ENCODE measurements at regions not wholly inside any gene's neighbourhood (a gene's known extent, or its start where the extent isn't known, plus 50 kb on each side); places are given as distances from the start of the nearest gene placed in this dataset.

DNA sequence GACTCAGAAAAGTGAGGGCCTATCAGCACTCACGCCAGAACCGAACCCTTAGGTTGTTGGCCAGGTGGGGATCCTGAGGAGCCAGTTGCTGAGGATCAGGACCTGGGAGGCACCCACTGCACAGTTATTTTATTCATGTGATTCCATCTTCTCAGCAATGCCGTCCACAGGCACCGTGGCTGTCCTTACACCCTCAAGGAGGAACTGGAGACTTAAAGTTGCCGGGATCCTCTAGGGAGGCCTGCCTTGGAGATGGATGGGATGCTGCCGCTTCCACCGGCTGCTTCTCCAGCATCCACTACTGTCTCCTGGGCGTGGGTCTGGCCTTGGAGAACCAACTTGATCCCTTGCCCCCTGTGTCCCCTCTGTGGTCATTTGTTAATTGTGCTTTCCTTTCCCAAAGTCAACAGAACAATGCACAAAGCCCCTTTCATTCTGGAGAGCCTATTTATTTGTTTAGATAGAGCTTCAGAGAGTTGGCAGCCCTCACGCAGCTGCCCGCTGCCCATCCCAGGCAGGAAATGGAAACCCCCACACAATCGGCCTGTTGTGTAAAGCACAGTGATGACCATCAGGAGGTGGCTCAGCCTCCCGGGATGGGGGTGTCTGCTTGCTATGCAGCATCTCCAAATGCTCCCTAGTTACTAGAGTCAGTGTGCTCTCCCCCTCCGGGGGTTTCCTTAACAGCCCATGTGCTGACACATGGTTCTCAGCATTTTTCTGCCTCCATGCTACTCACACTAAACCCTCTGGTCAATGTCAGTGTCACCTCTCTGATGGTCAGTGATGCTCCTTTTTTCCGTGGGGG, 52.9 kb upstream of the IGFBP3 start:
- Mint-ChIP-seq H3K9me3 (ENCODE audit: unreplicated experiment) (no peaks in the 10 kb centered on the region), H3K36me3 (ENCODE audit: insufficient read depth, unreplicated experiment) (no peaks in the 10 kb centered on the region), H3K4me3 (ENCODE audit: unreplicated experiment) (no peak overlapping the region), H3K4me1 (ENCODE audit: insufficient read depth, unreplicated experiment) (peaks cover 19% of the 10 kb centered on the region), H3K27ac (ENCODE audit: low read depth, unreplicated experiment) (no peak overlapping the region), H3K27me3 (ENCODE audit: insufficient read depth, unreplicated experiment) (no peaks in the 10 kb centered on the region)
- ChIA-PET CTCF (interaction anchor here (0.9 kb wide), 1 partner anchor 50 kb away, joined by 3 read pairs; no protein-coding TSS in a partner anchor), POLR2A (interaction anchor here (0.6 kb wide), 1 partner anchor 12 kb away, joined by 3 read pairs; no protein-coding TSS in a partner anchor)
- no peak for DNase-seq (ENCODE audit: unreplicated experiment)
- intact Hi-C loops (cut with micrococcal nuclease): no loop called here
- TF ChIP-seq, protein P1, sequence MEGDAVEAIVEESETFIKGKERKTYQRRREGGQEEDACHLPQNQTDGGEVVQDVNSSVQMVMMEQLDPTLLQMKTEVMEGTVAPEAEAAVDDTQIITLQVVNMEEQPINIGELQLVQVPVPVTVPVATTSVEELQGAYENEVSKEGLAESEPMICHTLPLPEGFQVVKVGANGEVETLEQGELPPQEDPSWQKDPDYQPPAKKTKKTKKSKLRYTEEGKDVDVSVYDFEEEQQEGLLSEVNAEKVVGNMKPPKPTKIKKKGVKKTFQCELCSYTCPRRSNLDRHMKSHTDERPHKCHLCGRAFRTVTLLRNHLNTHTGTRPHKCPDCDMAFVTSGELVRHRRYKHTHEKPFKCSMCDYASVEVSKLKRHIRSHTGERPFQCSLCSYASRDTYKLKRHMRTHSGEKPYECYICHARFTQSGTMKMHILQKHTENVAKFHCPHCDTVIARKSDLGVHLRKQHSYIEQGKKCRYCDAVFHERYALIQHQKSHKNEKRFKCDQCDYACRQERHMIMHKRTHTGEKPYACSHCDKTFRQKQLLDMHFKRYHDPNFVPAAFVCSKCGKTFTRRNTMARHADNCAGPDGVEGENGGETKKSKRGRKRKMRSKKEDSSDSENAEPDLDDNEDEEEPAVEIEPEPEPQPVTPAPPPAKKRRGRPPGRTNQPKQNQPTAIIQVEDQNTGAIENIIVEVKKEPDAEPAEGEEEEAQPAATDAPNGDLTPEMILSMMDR (IDR thresholded peaks at IDR 0.05; ENCODE audit: unreplicated experiment): no peak
- BruUV-seq (replicated peaks): no TSS peak

DNA sequence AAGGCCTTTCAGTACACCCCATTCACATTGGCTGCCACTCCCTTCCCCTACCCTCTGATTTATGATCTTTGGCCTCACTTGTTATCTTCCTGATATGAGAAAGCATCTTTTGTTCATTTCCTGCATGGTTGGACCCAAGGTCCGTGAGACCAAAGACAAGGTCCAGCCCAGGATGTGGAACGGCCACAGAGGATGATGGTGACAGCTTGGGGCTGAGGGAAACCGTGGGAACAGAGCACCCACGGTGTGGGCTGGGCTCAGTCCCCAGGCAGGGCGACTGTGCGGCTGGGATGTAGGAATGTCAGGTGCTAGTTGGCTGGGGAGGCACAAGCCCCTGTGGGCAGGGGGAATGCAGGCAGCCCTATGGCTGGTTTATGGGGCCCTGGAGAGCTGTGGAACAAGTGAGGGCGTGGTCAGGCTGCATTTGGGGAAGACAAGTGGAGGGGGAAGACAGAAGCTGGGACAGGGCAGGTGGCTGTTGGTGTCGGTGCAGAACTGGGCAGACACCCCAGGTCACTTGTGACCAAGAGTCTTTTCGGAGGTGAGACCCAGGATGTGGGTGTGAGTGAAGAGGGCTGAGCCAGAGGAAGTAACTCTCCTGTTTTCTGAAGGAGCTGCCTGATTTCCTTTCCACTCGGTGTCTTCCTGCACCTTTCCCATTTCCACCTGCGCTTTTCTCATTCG, 51.7 kb upstream of the IGFBP3 start:
- intact Hi-C loops (cut with micrococcal nuclease): no loop called here
- no peak for DNase-seq (ENCODE audit: unreplicated experiment)
- H3K4me3 Mint-ChIP-seq (ENCODE audit: unreplicated experiment): no peak overlapping the region
- POLR2A ChIA-PET: interaction anchor here (0.6 kb wide), 1 partner anchor 10 kb away, joined by 3 read pairs; no protein-coding TSS in a partner anchor
- no peak overlapping the region for H3K27ac Mint-ChIP-seq (ENCODE audit: low read depth, unreplicated experiment)
- H3K4me1 Mint-ChIP-seq (ENCODE audit: insufficient read depth, unreplicated experiment): peaks cover 8% of the 10 kb centered on the region
- no peaks in the 10 kb centered on the region for H3K9me3 Mint-ChIP-seq (ENCODE audit: unreplicated experiment)
- H3K27me3 Mint-ChIP-seq (ENCODE audit: insufficient read depth, unreplicated experiment): no peaks in the 10 kb centered on the region
- H3K36me3 Mint-ChIP-seq (ENCODE audit: insufficient read depth, unreplicated experiment): no peaks in the 10 kb centered on the region
- BruUV-seq (replicated peaks): no TSS peak
- TF ChIP-seq, protein P1 (IDR thresholded peaks at IDR 0.05; ENCODE audit: unreplicated experiment): no peak
- CTCF ChIA-PET: interaction anchor here (0.9 kb wide), 1 partner anchor 49 kb away, joined by 3 read pairs; no protein-coding TSS in a partner anchor

DNA sequence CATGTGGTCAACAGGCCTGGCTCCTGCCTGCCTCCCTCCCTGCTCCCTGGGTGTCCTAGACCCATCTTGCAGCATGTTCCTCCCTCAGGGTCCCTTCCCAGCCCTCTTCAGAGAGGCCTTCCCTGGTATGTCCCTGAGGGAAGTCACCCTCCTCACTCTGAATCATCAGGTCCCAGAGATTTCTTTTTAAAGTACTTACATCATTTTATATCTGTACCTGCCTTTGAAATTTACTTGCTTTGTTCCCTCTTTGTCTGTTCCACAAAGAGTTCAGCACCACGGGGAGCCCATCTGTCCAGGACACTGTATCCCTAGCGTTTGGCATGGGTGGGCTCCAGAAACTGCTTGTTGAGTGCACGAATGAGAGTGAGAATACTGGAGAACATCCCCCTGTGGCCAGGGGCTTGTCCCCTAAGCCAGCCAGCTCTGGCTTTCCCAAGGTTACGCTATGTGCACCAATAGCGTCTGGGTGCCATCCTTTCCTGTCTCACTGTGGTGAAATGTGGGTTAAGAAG, 50.6 kb upstream of the IGFBP3 start:
- DNase-seq (ENCODE audit: unreplicated experiment): no peak
- Mint-ChIP-seq H3K4me3 (ENCODE audit: unreplicated experiment) (no peak overlapping the region), H3K4me1 (ENCODE audit: insufficient read depth, unreplicated experiment) (no peaks in the 10 kb centered on the region), H3K27me3 (ENCODE audit: insufficient read depth, unreplicated experiment) (no peaks in the 10 kb centered on the region), H3K27ac (ENCODE audit: low read depth, unreplicated experiment) (no peak overlapping the region), H3K36me3 (ENCODE audit: insufficient read depth, unreplicated experiment) (no peaks in the 10 kb centered on the region), H3K9me3 (ENCODE audit: unreplicated experiment) (no peaks in the 10 kb centered on the region)
- ChIA-PET POLR2A (no interaction called here), CTCF (interaction anchor here (0.5 to 2.1 kb wide), 2 partner anchors 49 to 380 kb away, joined by 3 to 8 read pairs; no protein-coding TSS in a partner anchor)
- intact Hi-C loops (cut with micrococcal nuclease): no loop called here
- TF ChIP-seq, protein P1 (IDR thresholded peaks at IDR 0.05; ENCODE audit: unreplicated experiment): no peak
- BruUV-seq (replicated peaks): no TSS peak

DNA sequence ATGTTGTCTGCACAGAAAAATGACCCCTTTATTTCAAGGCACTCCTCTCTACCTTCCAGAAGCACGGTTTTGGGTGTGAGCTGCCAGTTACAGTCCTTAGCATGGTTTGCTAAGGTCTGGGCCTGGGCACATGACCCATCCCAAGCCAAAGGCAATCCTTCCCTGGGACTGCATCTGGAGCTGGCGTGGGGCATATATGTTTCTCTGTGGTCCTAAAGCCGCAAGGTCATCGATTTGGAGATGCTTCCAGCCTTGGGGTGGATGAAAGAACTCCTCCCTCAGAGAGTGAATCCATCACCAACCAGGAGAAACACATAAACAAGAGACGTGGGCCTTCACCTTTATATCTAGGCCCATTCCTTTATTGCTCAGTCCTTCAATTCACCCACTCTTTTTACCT, 50.1 kb upstream of the IGFBP3 start:
- no peaks in the 10 kb centered on the region for H3K4me1 Mint-ChIP-seq (ENCODE audit: insufficient read depth, unreplicated experiment)
- H3K4me3 Mint-ChIP-seq (ENCODE audit: unreplicated experiment): no peak overlapping the region
- no peaks in the 10 kb centered on the region for H3K36me3 Mint-ChIP-seq (ENCODE audit: insufficient read depth, unreplicated experiment)
- ChIA-PET CTCF (interaction anchor here (2.1 kb wide), 1 partner anchor 48 kb away, joined by 8 read pairs; no protein-coding TSS in a partner anchor), POLR2A (no interaction called here)
- TF ChIP-seq, protein P1 (IDR thresholded peaks at IDR 0.05; ENCODE audit: unreplicated experiment): no peak
- no peaks in the 10 kb centered on the region for H3K9me3 Mint-ChIP-seq (ENCODE audit: unreplicated experiment)
- no peak for DNase-seq (ENCODE audit: unreplicated experiment)
- intact Hi-C loops (cut with micrococcal nuclease): no loop called here
- no TSS peak for BruUV-seq (replicated peaks)
- no peaks in the 10 kb centered on the region for H3K27me3 Mint-ChIP-seq (ENCODE audit: insufficient read depth, unreplicated experiment)
- H3K27ac Mint-ChIP-seq (ENCODE audit: low read depth, unreplicated experiment): no peak overlapping the region
